HL-60/S4 (cell line): ENCODE measurements at regions not wholly inside any gene's neighbourhood (a gene's known extent, or its start where the extent isn't known, plus 50 kb on each side); places are given as distances from the start of the nearest gene placed in this dataset.
"Not testable (repeated sequence)": the region's sequence is repeated elsewhere in the genome, so short reads cannot be mapped to it uniquely, and the experiment has no call there.

Experiments
- in situ Hi-C: fragments of 300-500 bp; cut with MboI; formaldehyde crosslinking; loops from 2 replicates; pipeline ENCODE4 v1.14.3; 2022; ENCODE audit warnings: low sequenced_read_pairs

DNA sequence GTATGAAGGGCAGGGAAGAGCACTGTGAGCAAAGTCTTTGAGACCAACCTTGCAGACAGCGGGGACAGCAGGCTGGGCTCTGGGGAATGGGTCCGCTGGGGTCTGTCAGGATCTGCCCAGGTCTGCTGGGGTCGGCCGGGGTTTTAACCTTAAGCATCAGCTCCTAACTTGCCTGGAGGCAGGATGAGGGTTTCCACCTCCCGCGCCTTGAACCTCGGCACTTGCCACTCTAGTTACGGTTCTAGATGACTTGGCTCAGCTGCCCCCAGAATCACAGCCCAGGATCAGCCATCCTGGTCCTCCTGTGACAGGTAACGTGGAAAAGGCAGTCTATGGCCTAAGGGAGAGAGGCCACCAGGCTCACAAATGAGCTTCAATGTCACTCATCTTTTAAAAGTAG lies 50.4 kb upstream of the CACUL1 start:
- in situ Hi-C loops: no loop called here

DNA sequence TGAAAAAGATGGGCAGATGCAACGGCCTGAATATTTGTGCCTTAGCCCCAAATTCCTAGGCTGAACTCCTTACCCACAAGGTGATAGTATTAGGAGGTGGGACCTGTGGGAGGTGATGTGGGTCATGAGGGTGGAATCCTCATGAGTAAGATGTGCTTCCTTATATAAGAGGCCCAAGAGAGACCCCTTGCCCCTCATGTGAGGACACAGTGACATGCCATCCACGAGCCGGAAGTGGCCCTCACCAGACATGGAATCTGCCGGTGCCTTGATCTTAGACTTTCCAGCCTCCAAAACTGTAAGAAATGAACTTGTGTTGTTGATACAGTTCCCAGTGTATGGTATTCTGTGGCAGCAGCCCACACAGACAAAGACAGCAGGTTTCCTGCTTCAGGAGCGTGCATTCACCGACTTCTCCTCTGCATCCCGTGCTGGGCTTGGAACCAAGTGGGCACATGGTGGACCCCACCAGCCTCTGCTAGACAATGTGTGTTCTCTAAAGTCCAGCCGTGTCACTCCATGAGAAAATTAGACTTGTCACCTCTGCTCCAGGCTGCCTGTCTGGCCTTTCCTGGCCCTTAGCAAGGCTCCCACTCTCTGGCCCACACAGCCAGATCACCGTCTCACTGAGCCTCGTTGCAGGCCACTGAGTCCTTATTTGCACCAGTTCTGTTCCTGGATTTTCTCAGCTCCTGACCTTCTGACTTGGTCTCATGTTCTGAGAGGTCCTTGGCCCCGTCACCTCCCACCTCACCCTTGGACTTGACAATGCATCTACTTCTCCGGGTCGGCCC lies 52.9 kb upstream of the CACUL1 start:
- in situ Hi-C loops: no loop called here

DNA sequence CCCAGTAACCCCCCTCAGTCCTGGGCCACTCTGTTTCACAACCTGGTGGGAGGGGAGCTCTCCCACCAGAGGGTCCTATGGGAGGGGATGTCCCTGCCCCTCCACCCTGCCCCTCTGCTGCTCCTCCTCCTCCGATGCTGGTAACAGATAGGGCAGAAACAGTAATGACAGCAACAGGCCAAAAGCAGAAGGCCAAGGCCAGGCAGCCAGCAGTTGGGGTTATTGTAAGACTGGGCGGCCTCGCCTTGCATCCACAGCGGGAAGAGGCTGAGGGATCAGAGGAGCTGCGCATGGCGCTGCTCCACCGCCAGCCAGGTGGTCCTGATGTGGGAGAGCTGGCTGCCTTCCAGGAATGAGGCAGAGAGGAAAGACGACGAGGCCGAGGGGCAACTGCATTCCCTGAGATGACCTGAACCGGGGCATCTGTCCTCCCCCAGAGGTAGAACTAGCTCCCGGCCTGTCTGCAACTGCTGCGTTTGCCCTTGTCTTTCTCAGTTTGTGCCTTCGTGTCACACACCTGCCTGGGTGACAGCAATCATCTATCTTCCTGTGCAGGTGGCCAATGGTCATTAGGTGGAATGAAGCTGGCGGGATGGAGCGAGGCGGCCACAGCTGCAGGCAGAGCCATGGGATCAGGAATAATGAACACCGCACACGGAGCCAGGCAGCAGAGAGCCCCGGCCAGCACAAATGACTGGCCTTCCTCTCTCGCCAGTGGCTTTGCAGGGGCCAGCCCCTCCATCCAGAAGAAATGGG lies 54.0 kb upstream of the CACUL1 start:
- in situ Hi-C loops: no loop called here

DNA sequence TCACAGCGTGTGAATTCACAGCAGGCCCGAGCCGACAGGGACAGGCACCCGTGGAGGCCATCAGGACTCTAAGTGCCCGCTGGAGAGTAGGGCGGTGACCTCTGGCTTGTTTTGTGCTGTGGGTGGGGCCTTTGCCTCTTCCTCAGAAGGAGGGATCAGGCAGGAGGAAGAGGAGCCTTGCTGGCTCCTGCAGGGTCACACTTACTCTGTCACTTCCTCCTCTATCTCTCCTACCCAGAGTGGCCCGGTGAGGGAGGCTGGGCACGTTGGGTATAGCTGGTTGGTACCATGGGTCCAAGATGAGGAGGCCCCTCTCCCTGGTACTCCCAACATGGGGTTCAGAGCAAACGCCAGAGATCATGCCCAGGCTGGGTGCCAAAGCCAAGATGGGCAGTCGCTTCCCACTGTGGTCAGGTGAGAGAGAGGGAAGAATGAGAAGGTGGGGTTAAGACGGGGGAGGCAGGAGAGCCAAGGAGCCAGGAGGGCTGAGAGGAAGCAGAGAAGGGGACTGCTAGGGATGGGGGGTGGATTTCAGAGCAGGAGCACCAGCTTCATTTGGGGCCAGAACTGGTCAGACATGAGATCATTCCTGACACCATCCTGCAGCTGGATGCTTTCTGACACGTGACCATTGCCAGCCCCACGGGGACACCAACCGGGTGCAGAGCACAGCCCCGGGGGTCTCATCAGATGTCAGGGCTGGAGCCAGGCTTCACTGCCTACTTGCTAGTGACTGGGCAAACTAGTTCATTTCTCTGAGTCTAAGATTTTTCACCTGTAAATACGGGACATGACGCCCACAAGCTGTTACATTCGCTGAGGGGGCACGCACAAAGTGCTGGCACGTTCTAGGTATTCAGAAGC lies 54.8 kb upstream of the CACUL1 start:
- in situ Hi-C loops: no loop called here

DNA sequence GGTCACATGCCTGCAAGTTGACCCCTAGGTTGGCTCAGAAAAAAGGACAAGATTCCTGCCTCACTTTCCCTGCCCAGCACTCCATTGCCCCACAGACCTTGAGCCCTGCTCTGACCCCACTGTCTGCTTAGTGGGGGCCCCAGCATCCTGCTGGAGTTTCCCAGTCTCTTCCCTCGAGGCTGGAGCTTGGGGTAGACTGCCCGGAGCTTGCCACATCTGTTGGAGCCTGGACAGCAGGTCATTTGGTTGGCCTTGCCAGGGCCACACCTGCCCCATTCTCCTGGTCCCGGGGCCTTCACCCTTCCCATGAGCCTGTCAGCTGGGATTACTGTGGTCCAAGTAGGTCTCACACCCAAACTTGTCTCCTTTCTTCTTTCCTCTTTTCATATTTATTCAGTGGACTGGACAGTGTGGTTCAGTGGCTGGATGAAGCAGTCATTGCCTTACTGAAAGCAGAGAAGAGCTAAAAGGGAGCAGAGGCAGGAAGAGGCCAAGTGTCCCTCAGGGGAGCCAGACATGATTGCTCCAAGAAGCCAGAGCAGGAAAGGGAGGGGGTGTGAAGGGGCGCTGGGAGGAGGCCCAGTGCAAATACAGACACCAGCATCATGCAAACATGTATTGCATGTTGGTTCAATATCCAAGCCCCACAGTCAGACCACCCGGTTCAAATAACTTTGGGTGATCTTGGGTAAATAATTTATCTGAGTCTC lies 56.2 kb upstream of the CACUL1 start:
- in situ Hi-C loops: no loop called here

DNA sequence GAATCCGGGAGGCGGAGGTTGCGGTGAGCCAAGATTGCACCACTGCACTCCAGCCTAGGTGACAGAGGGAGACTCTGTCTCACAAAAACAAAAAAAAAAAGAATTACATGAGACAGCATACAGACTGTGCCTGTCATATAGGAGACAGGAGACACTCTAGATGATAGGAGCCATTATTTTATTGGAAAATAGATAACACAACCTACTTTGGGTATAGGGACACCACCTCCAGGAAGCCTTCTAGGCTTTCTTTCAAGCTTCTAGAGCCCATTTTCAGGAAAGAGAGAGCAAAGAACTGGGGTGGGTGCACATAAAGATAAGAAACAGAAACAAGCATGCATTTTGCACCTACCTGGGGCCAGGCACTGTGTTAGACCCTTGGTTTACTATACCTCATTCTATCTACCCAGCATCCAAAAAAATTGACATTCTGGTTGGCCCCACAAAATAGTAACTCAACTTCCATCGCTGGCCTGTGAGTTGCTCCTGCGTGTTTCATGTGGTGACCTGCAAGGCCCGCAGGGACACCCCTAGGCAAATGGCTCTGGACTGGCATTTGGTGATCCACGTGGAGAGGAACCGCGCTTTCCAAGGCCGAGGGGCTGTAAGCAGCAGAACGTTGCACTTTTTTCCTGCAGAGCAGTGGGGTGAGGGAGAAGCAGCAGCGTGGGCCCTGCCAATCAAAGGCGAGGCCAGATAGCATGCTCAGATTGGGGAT lies 57.1 kb upstream of the CACUL1 start:
- in situ Hi-C loops: no loop called here

DNA sequence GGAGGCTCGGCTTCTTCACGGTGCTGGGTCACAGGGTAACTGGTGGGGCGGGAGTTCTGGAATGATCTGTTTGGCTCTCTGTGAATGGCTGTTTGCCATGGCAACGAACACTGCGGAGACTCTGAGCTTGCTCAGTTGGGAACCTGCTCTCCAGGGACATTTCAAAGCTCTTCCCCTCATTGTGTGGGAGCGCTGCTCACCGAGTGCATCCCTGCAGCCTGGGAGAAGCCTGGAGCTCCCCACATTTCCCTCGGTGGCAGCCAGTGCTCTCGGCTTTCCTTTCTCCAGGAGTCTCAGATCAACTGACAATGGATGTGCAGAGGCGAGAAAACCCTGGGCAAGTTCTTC lies 57.6 kb upstream of the CACUL1 start:
- in situ Hi-C loops: no loop called here

DNA sequence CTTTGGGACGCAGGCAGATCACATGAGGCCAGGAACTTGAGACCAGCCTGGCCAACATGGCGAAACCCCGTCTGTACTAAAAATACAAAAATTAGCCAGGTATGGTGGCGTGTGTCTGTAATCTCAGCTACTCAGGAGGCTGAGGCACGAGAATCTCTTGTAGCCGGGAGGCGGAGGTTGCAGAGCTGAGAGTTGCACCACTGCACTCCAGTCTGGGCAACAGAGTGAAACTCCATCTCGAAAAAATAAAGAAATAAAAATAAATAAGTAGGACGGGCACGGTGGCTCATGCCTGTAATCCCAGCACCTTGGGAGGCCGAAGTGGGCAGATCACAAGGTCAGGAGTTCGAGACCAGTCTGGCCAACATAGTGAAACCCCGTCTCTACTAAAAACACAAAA lies 58.2 kb upstream of the CACUL1 start:
- in situ Hi-C loops: not testable (repeated sequence)

DNA sequence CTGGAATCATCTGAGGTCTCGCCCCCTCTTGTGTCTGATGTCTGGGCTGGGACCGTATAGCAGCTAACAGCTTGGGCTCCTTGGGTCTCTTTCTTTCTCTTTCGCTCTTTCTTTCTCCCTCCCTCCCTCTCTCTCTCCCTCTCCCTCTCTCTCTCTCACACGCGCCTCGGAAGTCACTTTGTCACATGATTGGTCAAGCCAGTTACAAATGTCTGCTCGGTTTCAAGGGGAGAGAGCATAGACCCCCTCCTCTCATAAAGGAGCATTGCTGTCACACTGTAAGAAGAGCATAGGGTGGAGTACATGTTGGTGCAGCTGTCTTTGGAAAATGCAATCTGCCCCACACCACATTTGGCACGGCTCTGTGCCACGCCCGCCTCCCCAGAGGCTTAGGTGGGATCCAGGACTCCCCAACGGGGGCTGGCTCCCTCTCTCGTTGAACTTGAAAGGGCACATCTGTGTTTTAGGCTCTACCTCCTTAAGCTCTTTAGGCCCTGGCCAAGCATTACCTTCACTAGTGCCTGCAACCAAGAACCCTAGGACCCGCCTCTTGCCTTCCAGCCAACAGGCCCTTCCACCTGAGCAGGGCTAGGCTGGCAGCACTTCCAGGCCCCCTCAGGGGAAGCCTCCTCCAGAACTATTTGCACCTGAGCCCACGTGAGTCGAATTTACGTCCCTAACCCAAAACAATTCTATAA lies 61.9 kb upstream of the CACUL1 start:
- in situ Hi-C loops: no loop called here

DNA sequence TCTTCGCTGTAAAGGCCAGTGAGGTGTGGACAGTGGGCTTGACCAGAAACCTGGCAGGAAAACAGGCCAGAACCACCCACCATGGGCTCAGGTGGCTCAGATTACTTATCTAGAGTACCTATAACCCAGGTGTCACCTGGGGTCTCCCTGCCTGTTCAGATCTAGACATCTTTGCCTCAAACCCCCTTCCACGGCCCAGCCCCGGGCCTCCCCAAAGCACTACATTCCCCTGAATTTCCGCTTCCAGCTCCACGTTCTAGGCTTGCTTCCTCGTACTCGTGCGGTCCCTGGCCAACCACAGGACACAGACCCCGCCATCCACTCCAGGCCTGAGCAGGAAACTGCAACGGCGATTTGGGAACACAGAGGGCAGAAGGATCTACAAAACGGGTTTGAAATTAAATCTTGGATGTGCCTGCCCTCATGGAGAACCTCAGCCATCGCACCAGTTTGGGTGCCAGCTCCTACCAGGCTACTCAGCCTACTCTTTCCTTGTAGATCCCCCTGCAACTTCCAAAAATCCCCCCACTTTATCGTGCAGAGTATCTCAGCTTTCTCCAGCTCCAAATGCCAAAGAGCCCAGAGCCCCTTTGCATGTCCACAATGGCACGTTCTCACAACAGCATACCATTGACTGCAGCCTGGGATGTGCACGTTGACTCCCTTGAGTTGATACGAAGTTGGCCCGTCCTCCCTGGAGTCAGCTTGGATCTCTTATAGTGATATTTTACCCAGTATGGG lies 62.7 kb upstream of the CACUL1 start:
- in situ Hi-C loops: no loop called here

DNA sequence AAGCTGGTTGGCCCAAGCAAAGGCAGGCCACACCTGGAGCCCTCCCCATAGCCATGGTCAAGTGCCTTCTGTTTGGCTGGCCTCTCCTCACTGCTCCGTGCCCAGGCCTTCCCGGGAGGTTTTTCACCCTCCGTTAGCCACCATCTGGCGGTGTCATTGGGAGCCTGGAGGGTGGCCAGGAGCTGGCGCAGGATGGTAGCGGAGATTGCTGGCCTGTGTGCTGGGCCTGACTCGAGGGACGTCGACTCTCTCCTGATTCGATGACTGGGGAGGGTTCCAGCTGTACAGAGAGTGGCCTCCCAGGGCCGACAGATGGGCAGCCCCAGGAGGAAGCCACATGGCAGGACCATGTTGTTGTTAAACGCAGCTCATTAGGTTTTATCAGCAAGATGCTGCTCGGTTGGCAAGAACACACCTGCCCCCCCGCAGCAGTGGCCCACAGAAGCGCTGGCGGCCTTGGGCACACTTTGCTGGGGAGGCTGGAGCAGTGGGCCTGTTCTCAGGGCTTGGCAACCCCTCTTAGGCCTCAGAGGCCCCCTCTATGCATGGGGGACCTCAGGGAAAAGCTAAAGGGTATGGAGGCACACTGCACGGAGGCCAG lies 64.0 kb upstream of the CACUL1 start:
- in situ Hi-C loops: no loop called here

DNA sequence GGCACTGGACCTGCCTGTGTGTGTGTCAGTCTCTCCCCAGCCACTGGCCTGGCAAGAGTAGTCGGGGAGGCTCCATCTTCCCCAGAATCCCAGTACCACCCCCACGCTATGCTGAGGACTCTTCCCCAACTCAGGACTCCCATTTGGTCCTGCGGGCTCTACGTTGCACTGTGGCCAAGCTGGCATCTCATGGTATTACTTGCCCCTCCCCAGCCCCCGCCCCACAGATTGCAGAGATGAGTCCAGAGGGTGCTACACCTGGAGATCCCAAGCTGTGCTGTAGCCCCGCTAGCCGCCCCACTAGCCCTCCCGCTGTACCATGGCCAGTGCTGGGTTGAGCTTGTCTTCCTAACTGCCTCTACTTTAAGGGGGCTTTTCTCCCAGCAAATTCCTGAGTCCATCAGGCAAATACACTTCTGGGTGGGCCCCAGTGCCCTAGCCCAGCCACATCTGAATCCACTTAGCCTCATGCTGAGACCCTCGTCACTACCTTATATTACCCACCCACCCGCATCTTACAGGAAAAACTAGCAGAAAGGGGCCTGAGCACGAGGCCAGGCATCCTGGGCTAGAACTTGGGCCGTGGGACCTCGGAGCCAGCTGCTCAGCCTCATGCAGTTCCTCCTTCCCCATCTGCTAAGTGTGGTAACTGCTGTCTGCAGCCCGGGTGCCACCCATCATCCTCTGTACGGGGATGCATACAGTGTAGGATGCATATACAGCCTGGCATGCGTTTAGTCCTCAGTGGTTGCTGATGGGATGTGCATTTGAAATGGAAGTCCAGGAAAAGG lies 65.8 kb upstream of the CACUL1 start:
- in situ Hi-C loops: no loop called here

DNA sequence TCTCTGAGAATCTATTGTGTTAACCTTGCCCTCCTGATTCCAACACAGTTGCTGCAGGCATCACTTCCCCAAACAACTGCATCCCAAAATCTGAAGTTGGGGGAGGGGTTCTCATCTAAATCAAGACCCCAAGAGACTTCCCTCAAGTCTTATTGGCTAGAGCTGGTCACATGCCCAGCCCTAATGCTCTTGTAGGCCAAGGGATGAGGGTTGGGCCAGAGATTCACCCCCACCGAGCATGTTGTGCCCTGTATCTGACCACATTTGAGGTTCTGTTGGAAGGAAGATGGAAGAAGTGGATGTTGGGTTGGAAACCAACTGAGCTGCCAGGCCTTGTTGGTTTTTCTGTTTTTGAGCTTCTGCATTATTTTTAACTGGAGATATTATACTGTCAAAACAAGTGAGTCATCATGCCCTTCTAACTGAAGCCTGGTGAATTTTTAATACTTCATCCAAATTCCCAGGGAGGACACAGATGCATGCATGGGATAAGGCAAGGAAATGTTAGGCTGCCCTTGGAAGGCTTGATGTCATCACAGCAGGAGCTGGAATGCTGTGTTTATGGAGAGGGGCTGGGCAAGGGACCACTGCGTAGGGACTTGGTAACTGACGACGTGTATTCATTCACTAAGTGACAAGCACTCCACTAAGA lies 68.6 kb upstream of the CACUL1 start:
- in situ Hi-C loops: no loop called here

DNA sequence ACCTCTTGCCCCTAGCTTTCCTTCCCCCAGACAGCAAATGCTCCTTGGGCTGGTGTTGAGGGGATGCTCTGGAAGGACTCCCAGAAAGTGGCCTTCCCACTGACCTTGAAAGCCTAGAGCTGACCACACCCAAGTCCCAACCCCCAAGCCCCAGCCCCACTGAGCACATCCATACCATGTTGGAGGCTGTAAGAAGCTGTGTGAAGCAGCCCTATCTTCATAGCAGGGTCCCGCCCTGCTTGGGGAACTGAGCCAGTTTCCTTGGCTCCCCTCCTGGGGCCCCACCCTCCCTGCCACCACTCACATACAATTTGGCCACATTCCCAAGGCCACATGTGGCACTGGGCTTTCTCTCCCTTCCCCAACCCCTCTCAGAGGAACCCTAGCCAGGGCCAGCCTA lies 72.3 kb upstream of the CACUL1 start:
- in situ Hi-C loops: no loop called here

DNA sequence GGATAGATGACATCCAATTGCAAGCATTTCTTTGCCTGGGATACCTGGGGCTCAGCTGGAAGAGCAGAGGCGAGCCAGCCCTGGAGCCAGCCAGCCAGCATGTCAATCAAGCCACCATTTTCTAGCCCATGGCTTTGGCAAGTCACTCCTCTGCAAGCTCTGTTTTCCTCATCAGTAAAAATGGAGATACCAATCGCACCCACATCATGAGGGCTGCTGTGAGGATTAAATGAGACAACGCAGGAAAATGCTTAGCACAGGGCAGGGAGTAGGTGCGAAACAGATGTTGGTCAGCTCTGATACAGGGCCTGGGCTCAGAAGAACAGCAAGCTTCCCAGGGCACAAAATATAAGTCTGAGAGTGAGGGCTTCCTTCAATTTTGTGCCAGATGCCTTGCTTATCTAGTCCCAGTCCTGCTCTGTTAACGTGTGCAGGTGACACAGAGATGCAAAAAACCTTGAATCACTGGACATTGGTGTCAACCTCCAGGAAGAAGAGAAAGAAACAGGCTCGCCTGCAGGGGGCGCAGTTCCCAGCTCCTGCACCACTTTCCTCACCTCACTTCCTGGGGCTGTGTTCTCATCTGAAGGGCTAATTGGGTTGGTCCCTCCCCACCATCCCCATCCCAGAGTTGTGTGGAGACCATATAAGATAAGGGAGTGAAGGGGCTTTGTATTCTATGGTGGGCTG lies 72.8 kb upstream of the CACUL1 start:
- in situ Hi-C loops: no loop called here

DNA sequence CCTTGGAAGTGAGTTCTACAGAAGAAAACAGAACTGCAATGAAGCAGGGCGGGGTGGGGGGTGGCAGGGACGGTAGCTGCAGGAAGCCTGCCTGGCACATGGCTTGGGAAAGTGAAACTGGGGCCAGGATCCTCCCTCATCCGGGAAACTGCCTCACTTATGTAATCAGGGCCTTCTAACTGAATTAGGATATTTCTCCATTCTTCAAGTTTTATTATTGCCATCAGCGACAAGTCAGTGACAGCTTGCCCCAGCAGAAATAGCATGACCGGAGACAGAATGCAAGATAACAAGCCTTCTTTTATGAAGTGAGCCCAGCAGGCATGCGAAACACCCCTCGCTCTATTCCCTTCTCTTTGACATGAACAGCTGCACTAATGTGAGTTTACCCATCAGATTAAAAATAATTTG lies 77.5 kb upstream of the CACUL1 start:
- in situ Hi-C loops: no loop called here

DNA sequence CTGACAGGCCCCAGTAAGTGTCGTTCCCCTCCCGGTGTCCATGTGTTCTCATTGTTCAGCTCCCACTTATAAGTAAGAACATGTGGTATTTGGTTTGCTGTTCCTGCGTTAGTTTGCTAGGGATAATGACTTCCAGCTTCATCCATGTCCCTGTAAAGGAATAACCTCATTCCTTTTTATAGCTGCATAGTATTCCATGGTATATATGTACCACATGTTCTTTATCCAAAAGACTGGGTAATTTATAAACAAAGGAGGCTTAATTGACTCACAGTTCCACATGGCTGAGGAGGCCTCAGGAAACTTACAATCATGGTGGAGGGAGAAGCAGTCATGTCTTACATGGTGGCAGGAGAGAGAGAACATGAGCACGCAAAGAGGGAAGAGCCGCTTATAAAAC lies 79.6 kb upstream of the CACUL1 start:
- in situ Hi-C loops: not testable (repeated sequence)
